Vagina (tissue), 2 donors: ENCODE measurements at regions not wholly inside any gene's neighbourhood (a gene's known extent, or its start where the extent isn't known, plus 50 kb on each side); places are given as distances from the start of the nearest gene placed in this dataset.

ENCODE experiments used
- CTCF ChIP-seq, 3 experiments: fragments of 450-650 bp in 2 of 3; fragments of 200-600 bp in 1 of 3; sonication (generic) in 1 of 3; IDR thresholded peaks; one replicate each; pipeline ENCODE4 v1.5.1; 2017 to 2019; ENCODE audit warnings: antibody characterized with exemption in 3 of 3, mild to moderate bottlenecking in 2 of 3, moderate library complexity in 2 of 3
- POLR2A ChIP-seq, 2 donors: fragments of 450-650 bp; IDR thresholded peaks; one replicate each; pipeline ENCODE4 v1.6.1; 2017; ENCODE audit warnings: antibody characterized with exemption in 2 of 2, mild to moderate bottlenecking in 2 of 2, moderate library complexity in 2 of 2

GRCh38 chr6:165939601-165940290 is 227.9 kb downstream of the TBXT start:
- TF ChIP-seq CTCF (IDR thresholded peaks at IDR 0.05) (no peak), POLR2A (IDR thresholded peaks at IDR 0.05) (no peak)
